SK-N-SH treated with all-trans-retinoic acid at 6 μM for 48 hours (cell line): ENCODE measurements at regions not wholly inside any gene's neighbourhood (a gene's known extent, or its start where the extent isn't known, plus 50 kb on each side); places are given as distances from the start of the nearest gene placed in this dataset.

ENCODE experiments used
- ATAC-seq: fragments of 200-7000 bp; cut with Tn5 transposase; 3 replicates; pipeline ENCODE4 v1.9.1; 2020; ENCODE audit warnings: mild to moderate bottlenecking, moderate library complexity
- ARNTL ChIP-seq: fragments of 450-650 bp; formaldehyde crosslinking; IDR thresholded peaks from 2 replicates; pipeline ENCODE4 v1.5.0; 2020; ENCODE audit warnings: low read depth, mild to moderate bottlenecking, moderate library complexity, borderline replicate concordance
- BACH2 ChIP-seq: fragments of 250-450 bp; sonication (Bioruptor Pico); IDR thresholded peaks from 2 replicates; pipeline ENCODE4 v1.9.0; 2021; ENCODE audit warnings: mild to moderate bottlenecking, borderline replicate concordance
- CSDC2 ChIP-seq: fragments of 250-450 bp; sonication (Bioruptor Pico); IDR thresholded peaks from 2 replicates; pipeline ENCODE4 v1.5.0; 2020; ENCODE audit warnings: mild to moderate bottlenecking, moderate library complexity
- ESRRG ChIP-seq: fragments of 250-450 bp; sonication (Bioruptor Pico); IDR thresholded peaks from 2 replicates; pipeline ENCODE4 v1.6.1; 2021; ENCODE audit warnings: mild to moderate bottlenecking
- GLIS3 ChIP-seq: fragments of 250-450 bp; sonication (Bioruptor Pico); IDR thresholded peaks from 2 replicates; pipeline ENCODE4 v1.5.0; 2020; ENCODE audit warnings: mild to moderate bottlenecking, moderate library complexity
- OSR1 ChIP-seq: fragments of 250-450 bp; sonication (Bioruptor Pico); IDR thresholded peaks from 2 replicates; pipeline ENCODE4 v1.8.0; 2022; ENCODE audit warnings: moderate library complexity, mild to moderate bottlenecking, inconsistent platforms
- PPARA ChIP-seq: fragments of 250-450 bp; sonication (Bioruptor Pico); IDR thresholded peaks from 2 replicates; pipeline ENCODE4 v1.5.0; 2020; ENCODE audit warnings: mild to moderate bottlenecking, borderline replicate concordance
- SNAI2 ChIP-seq: fragments of 250-450 bp; sonication (Bioruptor Pico); IDR thresholded peaks from 2 replicates; pipeline ENCODE4 v1.5.0; 2020; ENCODE audit warnings: mild to moderate bottlenecking, moderate library complexity
- TCF4 ChIP-seq: fragments of 250-450 bp; sonication (Bioruptor Pico); IDR thresholded peaks from 2 replicates; pipeline ENCODE4 v1.8.0; 2021; ENCODE audit warnings: mild to moderate bottlenecking, moderate library complexity, borderline replicate concordance
- TOX ChIP-seq: fragments of 250-450 bp; sonication (Bioruptor Pico); IDR thresholded peaks from 2 replicates; pipeline ENCODE4 v1.8.0; 2021; ENCODE audit warnings: mild to moderate bottlenecking, moderate library complexity, borderline replicate concordance
- ZC3H10 ChIP-seq: fragments of 250-450 bp; sonication (Bioruptor Pico); IDR thresholded peaks from 2 replicates; pipeline ENCODE4 v1.5.1; 2021; ENCODE audit warnings: mild to moderate bottlenecking, moderate library complexity
- ZFP30 ChIP-seq: fragments of 450-650 bp; formaldehyde crosslinking; IDR thresholded peaks from 2 replicates; pipeline ENCODE4 v1.5.0; 2022; ENCODE audit warnings: mild to moderate bottlenecking, moderate library complexity
- ZNF565 ChIP-seq: fragments of 450-650 bp; formaldehyde crosslinking; conservative IDR thresholded peaks from 2 replicates; pipeline ENCODE4 v1.5.0; 2020; ENCODE audit warnings: low read depth, mild to moderate bottlenecking, moderate library complexity
- ZNF70 ChIP-seq: fragments of 450-650 bp; formaldehyde crosslinking; IDR thresholded peaks from 2 replicates; pipeline ENCODE4 v1.5.0; 2020; ENCODE audit warnings: mild to moderate bottlenecking, moderate library complexity
- ZNF8 ChIP-seq: fragments of 450-650 bp; formaldehyde crosslinking; IDR thresholded peaks from 2 replicates; pipeline ENCODE4 v1.5.0; 2020; ENCODE audit warnings: mild to moderate bottlenecking, moderate library complexity
- TF ChIP-seq, protein P1 (sequence below): fragments of 250-450 bp; sonication (Bioruptor Pico); IDR thresholded peaks from 2 replicates; pipeline ENCODE4 v1.5.1; 2021; ENCODE audit warnings: mild to moderate bottlenecking, moderate library complexity
- TF ChIP-seq, protein P2 (sequence below): fragments of 250-450 bp; sonication (Bioruptor Pico); IDR thresholded peaks from 2 replicates; pipeline ENCODE4 v1.5.0; 2020; ENCODE audit warnings: mild to moderate bottlenecking, moderate library complexity
- TF ChIP-seq, protein P3 (sequence below): fragments of 250-450 bp; sonication (Bioruptor Pico); IDR thresholded peaks from 2 replicates; pipeline ENCODE4 v1.8.0; 2020; ENCODE audit warnings: mild to moderate bottlenecking, moderate library complexity, borderline replicate concordance
- TF ChIP-seq, protein P4 (sequence below): fragments of 250-450 bp; sonication (Bioruptor Pico); IDR thresholded peaks from 2 replicates; pipeline ENCODE4 v1.5.1; 2020; ENCODE audit warnings: low read depth, mild to moderate bottlenecking, moderate library complexity

DNA sequence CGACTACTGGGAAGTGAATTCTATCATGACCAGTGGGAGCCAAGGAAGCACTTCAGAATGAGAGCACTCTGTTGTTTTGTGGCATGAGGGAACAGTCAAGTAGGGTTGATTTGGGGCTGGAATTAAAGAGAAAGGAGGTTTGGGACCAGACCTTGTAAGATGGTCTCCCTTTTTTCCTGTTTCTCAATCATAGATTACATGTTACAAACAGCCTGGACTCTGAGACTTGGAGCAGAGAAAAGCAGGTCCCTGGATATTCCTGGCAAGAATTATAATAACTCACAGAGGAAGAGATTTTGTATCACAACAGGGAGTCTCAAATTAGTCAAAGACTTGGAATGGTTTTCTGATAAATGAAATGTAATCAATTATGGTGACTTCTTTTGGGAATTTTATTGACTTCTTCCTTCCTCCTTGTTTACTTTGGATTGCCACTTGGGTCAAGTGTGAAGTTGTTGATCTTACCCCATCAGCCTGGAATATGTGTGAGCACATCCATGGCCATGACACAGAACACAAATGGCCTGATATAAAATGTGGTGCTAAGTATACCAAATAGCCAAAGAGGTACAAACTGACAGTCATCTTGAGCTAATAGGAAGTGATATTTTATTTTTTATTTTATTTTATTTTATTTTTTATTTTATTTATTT, 131.0 kb upstream of the OSMR start:
- TF ChIP-seq ESRRG (CRISPR knock-in tag): no peak
- TF ChIP-seq SNAI2 (CRISPR knock-in tag): no peak
- TF ChIP-seq, protein P1, sequence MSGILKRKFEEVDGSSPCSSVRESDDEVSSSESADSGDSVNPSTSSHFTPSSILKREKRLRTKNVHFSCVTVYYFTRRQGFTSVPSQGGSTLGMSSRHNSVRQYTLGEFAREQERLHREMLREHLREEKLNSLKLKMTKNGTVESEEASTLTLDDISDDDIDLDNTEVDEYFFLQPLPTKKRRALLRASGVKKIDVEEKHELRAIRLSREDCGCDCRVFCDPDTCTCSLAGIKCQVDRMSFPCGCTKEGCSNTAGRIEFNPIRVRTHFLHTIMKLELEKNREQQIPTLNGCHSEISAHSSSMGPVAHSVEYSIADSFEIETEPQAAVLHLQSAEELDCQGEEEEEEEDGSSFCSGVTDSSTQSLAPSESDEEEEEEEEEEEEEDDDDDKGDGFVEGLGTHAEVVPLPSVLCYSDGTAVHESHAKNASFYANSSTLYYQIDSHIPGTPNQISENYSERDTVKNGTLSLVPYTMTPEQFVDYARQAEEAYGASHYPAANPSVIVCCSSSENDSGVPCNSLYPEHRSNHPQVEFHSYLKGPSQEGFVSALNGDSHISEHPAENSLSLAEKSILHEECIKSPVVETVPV (CRISPR knock-in tag): no peak
- TF ChIP-seq OSR1 (CRISPR knock-in tag): no peak
- no peak for TF ChIP-seq TCF4 (CRISPR knock-in tag)
- no peak for TF ChIP-seq CSDC2 (CRISPR knock-in tag)
- ATAC-seq: no peak

DNA sequence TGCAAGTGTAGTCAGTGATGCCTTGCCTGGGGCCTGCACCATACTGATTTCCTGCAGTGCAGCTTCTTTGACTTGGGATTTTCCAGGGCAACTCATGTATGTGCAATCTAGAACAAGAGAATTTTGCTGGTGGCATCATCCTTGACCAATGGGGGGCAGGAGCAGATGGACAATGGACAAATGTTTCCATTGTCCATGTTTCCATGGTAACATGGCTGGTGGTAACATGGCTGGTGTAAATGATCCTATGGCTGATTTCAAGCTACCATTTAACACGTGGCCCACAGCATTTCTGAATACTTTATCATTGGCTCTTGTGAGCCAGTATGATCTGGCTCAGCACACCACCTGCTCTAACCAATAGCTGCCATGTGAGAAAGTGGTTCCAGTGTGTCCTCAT, 130.1 kb upstream of the OSMR start:
- ATAC-seq: no peak
- TF ChIP-seq, protein P2, sequence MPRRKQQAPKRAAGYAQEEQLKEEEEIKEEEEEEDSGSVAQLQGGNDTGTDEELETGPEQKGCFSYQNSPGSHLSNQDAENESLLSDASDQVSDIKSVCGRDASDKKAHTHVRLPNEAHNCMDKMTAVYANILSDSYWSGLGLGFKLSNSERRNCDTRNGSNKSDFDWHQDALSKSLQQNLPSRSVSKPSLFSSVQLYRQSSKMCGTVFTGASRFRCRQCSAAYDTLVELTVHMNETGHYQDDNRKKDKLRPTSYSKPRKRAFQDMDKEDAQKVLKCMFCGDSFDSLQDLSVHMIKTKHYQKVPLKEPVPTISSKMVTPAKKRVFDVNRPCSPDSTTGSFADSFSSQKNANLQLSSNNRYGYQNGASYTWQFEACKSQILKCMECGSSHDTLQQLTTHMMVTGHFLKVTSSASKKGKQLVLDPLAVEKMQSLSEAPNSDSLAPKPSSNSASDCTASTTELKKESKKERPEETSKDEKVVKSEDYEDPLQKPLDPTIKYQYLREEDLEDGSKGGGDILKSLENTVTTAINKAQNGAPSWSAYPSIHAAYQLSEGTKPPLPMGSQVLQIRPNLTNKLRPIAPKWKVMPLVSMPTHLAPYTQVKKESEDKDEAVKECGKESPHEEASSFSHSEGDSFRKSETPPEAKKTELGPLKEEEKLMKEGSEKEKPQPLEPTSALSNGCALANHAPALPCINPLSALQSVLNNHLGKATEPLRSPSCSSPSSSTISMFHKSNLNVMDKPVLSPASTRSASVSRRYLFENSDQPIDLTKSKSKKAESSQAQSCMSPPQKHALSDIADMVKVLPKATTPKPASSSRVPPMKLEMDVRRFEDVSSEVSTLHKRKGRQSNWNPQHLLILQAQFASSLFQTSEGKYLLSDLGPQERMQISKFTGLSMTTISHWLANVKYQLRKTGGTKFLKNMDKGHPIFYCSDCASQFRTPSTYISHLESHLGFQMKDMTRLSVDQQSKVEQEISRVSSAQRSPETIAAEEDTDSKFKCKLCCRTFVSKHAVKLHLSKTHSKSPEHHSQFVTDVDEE (CRISPR knock-in tag): no peak
- no peak for TF ChIP-seq OSR1 (CRISPR knock-in tag)
- TF ChIP-seq, protein P3, sequence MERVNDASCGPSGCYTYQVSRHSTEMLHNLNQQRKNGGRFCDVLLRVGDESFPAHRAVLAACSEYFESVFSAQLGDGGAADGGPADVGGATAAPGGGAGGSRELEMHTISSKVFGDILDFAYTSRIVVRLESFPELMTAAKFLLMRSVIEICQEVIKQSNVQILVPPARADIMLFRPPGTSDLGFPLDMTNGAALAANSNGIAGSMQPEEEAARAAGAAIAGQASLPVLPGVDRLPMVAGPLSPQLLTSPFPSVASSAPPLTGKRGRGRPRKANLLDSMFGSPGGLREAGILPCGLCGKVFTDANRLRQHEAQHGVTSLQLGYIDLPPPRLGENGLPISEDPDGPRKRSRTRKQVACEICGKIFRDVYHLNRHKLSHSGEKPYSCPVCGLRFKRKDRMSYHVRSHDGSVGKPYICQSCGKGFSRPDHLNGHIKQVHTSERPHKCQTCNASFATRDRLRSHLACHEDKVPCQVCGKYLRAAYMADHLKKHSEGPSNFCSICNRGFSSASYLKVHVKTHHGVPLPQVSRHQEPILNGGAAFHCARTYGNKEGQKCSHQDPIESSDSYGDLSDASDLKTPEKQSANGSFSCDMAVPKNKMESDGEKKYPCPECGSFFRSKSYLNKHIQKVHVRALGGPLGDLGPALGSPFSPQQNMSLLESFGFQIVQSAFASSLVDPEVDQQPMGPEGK (CRISPR knock-in tag): no peak
- TF ChIP-seq, protein P1 (CRISPR knock-in tag): no peak
- TF ChIP-seq ZNF70 (CRISPR knock-in tag): no peak
- no peak for TF ChIP-seq ZNF565 (CRISPR knock-in tag)
- no peak for TF ChIP-seq ZNF8 (CRISPR knock-in tag)
- no peak for TF ChIP-seq TOX (CRISPR knock-in tag)
- no peak for TF ChIP-seq ZFP30
- TF ChIP-seq ZC3H10: no peak
- no peak for TF ChIP-seq CSDC2 (CRISPR knock-in tag)
- no peak for TF ChIP-seq BACH2 (CRISPR knock-in tag)
- no peak for TF ChIP-seq PPARA (CRISPR knock-in tag)
- TF ChIP-seq, protein P4, sequence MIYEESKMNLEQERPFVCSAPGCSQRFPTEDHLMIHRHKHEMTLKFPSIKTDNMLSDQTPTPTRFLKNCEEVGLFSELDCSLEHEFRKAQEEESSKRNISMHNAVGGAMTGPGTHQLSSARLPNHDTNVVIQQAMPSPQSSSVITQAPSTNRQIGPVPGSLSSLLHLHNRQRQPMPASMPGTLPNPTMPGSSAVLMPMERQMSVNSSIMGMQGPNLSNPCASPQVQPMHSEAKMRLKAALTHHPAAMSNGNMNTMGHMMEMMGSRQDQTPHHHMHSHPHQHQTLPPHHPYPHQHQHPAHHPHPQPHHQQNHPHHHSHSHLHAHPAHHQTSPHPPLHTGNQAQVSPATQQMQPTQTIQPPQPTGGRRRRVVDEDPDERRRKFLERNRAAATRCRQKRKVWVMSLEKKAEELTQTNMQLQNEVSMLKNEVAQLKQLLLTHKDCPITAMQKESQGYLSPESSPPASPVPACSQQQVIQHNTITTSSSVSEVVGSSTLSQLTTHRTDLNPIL (CRISPR knock-in tag): no peak
- no peak for TF ChIP-seq SNAI2 (CRISPR knock-in tag)

DNA sequence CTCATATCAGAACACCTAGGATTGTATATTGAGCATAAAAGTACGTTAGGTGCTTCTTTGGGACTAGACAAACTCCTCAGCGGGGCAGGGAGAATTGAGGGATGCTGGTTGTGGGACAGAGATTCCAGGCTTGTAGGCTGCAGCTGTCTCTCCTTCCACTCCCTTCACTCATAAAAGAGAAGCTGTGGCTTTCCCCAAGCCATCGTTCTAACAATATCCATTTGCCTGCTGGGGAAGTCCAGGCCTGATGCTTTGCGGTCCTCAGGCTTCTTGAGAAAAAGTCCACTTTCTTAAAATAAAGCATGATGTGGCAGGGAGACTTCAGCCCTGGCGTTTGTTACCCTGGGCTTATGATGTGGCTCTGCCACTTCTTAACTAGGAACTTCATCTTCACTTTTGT, 129.3 kb upstream of the OSMR start:
- TF ChIP-seq ZC3H10 (no peak), ZFP30 (no peak), ARNTL (CRISPR knock-in tag) (no peak), BACH2 (CRISPR knock-in tag) (no peak), GLIS3 (no peak), TOX (CRISPR knock-in tag) (no peak), CSDC2 (CRISPR knock-in tag) (no peak)
- TF ChIP-seq, protein P2 (CRISPR knock-in tag): no peak
- TF ChIP-seq, all 23 proteins: peak for 0
- no peak for ATAC-seq
